Right atrium auricular region (tissue), 2 donors: ENCODE measurements at regions not wholly inside any gene's neighbourhood (a gene's known extent, or its start where the extent isn't known, plus 50 kb on each side); places are given as distances from the start of the nearest gene placed in this dataset.
A peak's percentile ranks its signal among the peaks of the same experiment; 100 is the strongest.

Source experiments
- DNase-seq: peaks from one replicate; pipeline ENCODE4 v3.0.0-alpha.2; 2019; ENCODE audit warnings: low spot score
- H3K27ac ChIP-seq, 2 donors: fragments of 200-600 bp; sonication (generic); 1 replicate in 1 of 2; 2 replicates in 1 of 2; pipeline ENCODE4 v1.5.1; 2016 to 2019
- H3K27me3 ChIP-seq, 2 donors: fragments of 200-600 bp; sonication (generic); one replicate each; pipeline versions ENCODE4 v1.5.1 to v1.6.0; 2017 to 2019
- H3K36me3 ChIP-seq: fragments of 200-600 bp; sonication (generic); one replicate; pipeline ENCODE4 v1.5.1; 2016
- H3K4me1 ChIP-seq, 2 donors: fragments of 200-600 bp; sonication (generic); one replicate each; pipeline versions ENCODE4 v1.5.1 to v1.6.0; 2017 to 2019
- H3K4me3 ChIP-seq, 2 donors: fragments of 200-600 bp; sonication (generic); 1 replicate in 1 of 2; 2 replicates in 1 of 2; pipeline ENCODE4 v1.5.1; 2017 to 2019; ENCODE audit warnings: mild to moderate bottlenecking in 1 of 2, moderate library complexity in 1 of 2
- H3K9me3 ChIP-seq, 2 donors: fragments of 200-600 bp; sonication (generic); one replicate each; pipeline ENCODE4 v1.5.1; 2019
- CTCF ChIP-seq, 2 donors: fragments of 200-600 bp; sonication (generic); IDR thresholded peaks; one replicate each; pipeline ENCODE4 v1.5.1; 2019; ENCODE audit warnings: antibody characterized with exemption in 2 of 2

GRCh38 chr10:130430852-130431704 lies 294.9 kb downstream of the GLRX3 start:
- Histone ChIP-seq H3K27ac (no peak overlapping the region), H3K27me3 (no peaks in the 10 kb centered on the region), H3K9me3 (no peaks in the 10 kb centered on the region), H3K36me3 (no peaks in the 10 kb centered on the region), H3K4me3 (no peak overlapping the region), H3K4me1 (no peaks in the 10 kb centered on the region)
- peak; percentile 40 for DNase-seq
- no peak for TF ChIP-seq CTCF (IDR thresholded peaks at IDR 0.05)

DNA sequence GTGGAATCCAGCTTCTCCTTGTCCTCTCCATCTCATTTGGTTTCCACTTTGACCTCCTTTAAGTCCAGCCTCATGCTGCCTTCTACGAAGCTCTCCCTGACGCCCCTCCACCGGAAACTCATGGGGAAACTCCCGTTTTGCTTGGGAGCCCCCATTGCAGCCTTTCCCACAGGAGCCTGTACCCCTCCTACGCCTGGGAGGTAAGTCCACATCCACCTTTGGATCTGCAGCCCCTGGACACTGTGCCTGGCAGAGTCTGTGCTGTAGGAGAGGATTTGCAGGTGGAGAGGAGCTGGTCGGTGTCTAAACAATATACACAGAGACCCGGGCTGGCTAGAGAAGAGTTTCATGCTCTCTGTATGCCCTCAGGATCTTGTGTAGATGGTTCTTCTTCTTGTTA lies 296.1 kb downstream of the GLRX3 start:
- Histone ChIP-seq H3K27ac (no peak overlapping the region), H3K4me3 (no peak overlapping the region), H3K9me3 (no peaks in the 10 kb centered on the region), H3K4me1 (no peaks in the 10 kb centered on the region), H3K36me3 (no peaks in the 10 kb centered on the region), H3K27me3 (no peaks in the 10 kb centered on the region)
- no peak for TF ChIP-seq CTCF (IDR thresholded peaks at IDR 0.05)
- peak; percentile 50 for DNase-seq

DNA sequence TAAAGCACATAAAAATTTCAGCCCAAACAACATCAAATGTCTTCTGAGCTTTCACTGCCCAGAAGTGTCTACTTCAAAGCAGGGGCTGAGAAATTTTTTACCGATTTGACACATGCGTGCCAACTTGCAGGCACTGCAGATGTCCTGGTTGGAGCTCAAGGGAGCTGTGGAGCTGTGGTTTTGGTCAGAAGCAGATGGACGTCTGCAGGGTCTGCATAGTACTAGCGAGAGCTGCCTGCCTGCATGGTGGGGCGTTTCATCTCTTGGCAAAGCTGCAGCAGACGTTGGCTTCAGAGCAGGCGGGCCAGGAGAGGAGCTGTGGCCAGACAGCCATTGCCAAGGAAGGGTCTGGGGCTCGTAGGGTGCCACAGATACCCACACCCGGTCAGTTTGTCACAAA lies 296.7 kb downstream of the GLRX3 start:
- TF ChIP-seq CTCF (IDR thresholded peaks at IDR 0.05): no peak
- Histone ChIP-seq H3K27ac (no peak overlapping the region), H3K36me3 (no peaks in the 10 kb centered on the region), H3K4me1 (no peaks in the 10 kb centered on the region), H3K4me3 (no peak overlapping the region), H3K9me3 (no peaks in the 10 kb centered on the region), H3K27me3 (no peaks in the 10 kb centered on the region)
- DNase-seq: peak; percentile 13

DNA sequence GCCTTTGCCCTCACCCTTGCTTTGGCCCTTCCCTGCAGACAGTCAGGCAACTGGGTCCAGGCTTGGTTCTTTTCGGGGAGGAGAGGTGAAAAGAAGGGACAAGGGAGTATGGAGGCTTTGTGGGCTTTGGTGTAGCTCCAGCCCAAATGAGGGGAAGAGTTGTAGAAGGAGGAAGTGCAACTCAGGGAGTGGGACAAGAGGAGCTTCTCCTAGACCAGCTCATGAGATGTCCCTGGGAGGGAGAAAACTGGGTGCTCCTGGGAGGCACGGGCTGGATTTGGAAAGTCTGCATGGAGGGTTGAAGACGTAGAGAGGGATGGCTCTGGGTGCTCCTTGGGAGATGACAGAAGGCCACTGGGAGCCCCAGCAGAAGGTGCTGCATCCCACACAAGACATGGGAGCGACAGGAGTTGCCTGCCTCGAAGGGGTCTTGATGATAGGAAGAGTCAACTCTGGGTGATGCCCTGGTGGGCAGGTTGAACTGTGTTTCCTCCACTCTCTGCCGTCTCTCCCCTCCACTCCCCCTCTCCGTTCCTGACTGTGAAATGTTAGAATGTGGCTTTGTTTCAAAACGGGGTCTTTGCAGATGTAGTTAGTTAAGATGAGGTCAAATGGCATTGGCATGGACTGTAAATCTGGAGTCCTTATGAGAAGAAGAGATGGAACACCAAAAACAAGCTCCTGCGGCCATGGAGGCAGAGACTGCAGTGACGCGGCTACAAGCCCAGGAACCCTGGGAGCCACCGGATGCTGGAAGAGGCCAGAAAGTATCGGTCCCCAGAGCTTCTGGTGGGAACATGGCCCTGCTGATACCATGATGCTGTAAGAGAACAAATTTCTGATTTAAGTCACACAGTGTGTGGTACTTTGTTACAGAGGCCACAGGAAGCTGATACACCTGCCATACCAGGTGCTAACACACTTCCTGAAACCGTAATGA lies 298.5 kb downstream of the GLRX3 start:
- H3K27me3 ChIP-seq: no peaks in the 10 kb centered on the region
- no peaks in the 10 kb centered on the region for H3K4me1 ChIP-seq
- no peak for TF ChIP-seq CTCF (IDR thresholded peaks at IDR 0.05)
- no peak overlapping the region for H3K4me3 ChIP-seq
- peak; percentile 43 for DNase-seq
- no peaks in the 10 kb centered on the region for H3K9me3 ChIP-seq
- no peaks in the 10 kb centered on the region for H3K36me3 ChIP-seq
- H3K27ac ChIP-seq: no peak overlapping the region

- peak; percentile 4 for DNase-seq
Measured at GRCh38 chr10:130435961-130436360, 299.8 kb downstream of the GLRX3 start.

More at GRCh38 chr10:130435961-130436360, 299.8 kb downstream of the GLRX3 start:
- no peaks in the 10 kb centered on the region for H3K9me3 ChIP-seq
- H3K36me3 ChIP-seq: no peaks in the 10 kb centered on the region
- H3K27ac ChIP-seq: no peak overlapping the region
- no peaks in the 10 kb centered on the region for H3K4me1 ChIP-seq
- H3K4me3 ChIP-seq: no peak overlapping the region
- TF ChIP-seq CTCF (IDR thresholded peaks at IDR 0.05): no peak
- H3K27me3 ChIP-seq: no peaks in the 10 kb centered on the region
